Panc1 (cell line): ENCODE measurements at regions not wholly inside any gene's neighbourhood (a gene's known extent, or its start where the extent isn't known, plus 50 kb on each side); places are given as distances from the start of the nearest gene placed in this dataset.

Source experiments
- ATAC-seq: fragments of 200-7000 bp; cut with Tn5 transposase; 2 replicates; pipeline ENCODE4 v1.9.1; 2020; ENCODE audit warnings: mild to moderate bottlenecking, moderate library complexity
- BruUV-seq: library from RNA; stranded (reverse); fragments of 400-500 nt; replicated peaks from 2 replicates; lab custom pipeline; 2021; lab: Mats Ljungman, UMichigan
- CTCF ChIA-PET: fragments of 300-600 bp; sonication (Branson Sonifier 250); formaldehyde crosslinking; loops from one replicate; lab custom pipeline; 2022; ENCODE audit warnings: antibody characterized with exemption; lab: Charles Lee
- POLR2A ChIA-PET: fragments of 300-600 bp; sonication (Branson Sonifier 250); formaldehyde crosslinking; loops from one replicate; lab custom pipeline; 2022; ENCODE audit warnings: antibody characterized with exemption; lab: Charles Lee
- DNase-seq: peaks from one replicate; pipeline ENCODE4 v3.0.0-alpha.2; 2010; ENCODE audit warnings: low read depth, low spot score
- H3K27ac ChIP-seq: 2 replicates; pipeline ENCODE4 v1.5.1; 2011; ENCODE audit warnings: mild to moderate bottlenecking, low read length, inconsistent platforms
- H3K27me3 ChIP-seq: fragments of 200-500 bp; sonication (Bioruptor generic); 2 replicates; pipeline ENCODE4 v1.6.0; 2014; ENCODE audit warnings: low read length, inconsistent platforms; ENCODE audit not compliant: control insufficient read depth, insufficient read depth
- H3K36me3 ChIP-seq: fragments of 200-500 bp; sonication (Bioruptor generic); 2 replicates; pipeline ENCODE4 v1.5.1; 2014; ENCODE audit warnings: inconsistent platforms, mild to moderate bottlenecking, low read length, moderate library complexity; ENCODE audit not compliant: control insufficient read depth, insufficient read depth
- H3K4me1 ChIP-seq: 2 replicates; pipeline ENCODE4 v1.5.1; 2011; ENCODE audit warnings: inconsistent platforms, mild to moderate bottlenecking, low read length, moderate library complexity; ENCODE audit not compliant: control insufficient read depth, insufficient read depth
- H3K4me3 ChIP-seq, 2 experiments: 2 replicates each; pipeline ENCODE4 v1.5.1; 2011 to 2012; ENCODE audit warnings: low read depth in 2 of 2, low read length in 2 of 2, mild to moderate bottlenecking in 2 of 2, inconsistent platforms in 1 of 2, moderate library complexity in 1 of 2
- H3K9me3 ChIP-seq: fragments of 200-500 bp; sonication (Bioruptor generic); 2 replicates; pipeline ENCODE4 v1.5.1; 2014; ENCODE audit warnings: low read depth, mild to moderate bottlenecking, inconsistent platforms, low read length, moderate library complexity; ENCODE audit not compliant: control insufficient read depth, insufficient read depth
- POLR2AphosphoS5 ChIP-seq: IDR thresholded peaks from 2 replicates; pipeline ENCODE4 v1.6.1; 2012; ENCODE audit warnings: mild to moderate bottlenecking, low read depth, low read length, moderate library complexity
- SIN3A ChIP-seq: IDR thresholded peaks from 2 replicates; pipeline ENCODE4 v1.6.1; 2012; ENCODE audit warnings: low read depth, mild to moderate bottlenecking, low read length, moderate library complexity, borderline replicate concordance; ENCODE audit not compliant: insufficient read depth
- TCF7L2 ChIP-seq: IDR thresholded peaks from 2 replicates; pipeline ENCODE4 v1.6.1; 2011; ENCODE audit warnings: mild to moderate bottlenecking, low read depth, low read length, inconsistent platforms
- in situ Hi-C: cut with HindIII; loops from 2 replicates; pipeline ENCODE4 v1.10.0; 2016; ENCODE audit warnings: low sequenced_read_pairs, low pct_unique_long_range_greater_than_20kb
- intact Hi-C: fragments of 100-400 bp; cut with micrococcal nuclease; formaldehyde crosslinking; loops from one replicate; pipeline ENCODE4 v1.10.0; 2022; ENCODE audit not compliant: unreplicated experiment
- TF ChIP-seq, protein P1 (sequence below): fragments of 450-650 bp; IDR thresholded peaks from 2 replicates; pipeline ENCODE4 v1.5.1; 2017; ENCODE audit warnings: mild to moderate bottlenecking
- TF ChIP-seq, protein P2 (sequence below), 2 experiments: IDR thresholded peaks; 2 replicates each; pipeline ENCODE4 v1.6.1; 2011 to 2012; ENCODE audit warnings: low read depth in 2 of 2, control low read depth in 1 of 2, low read length in 1 of 2, mild to moderate bottlenecking in 1 of 2, moderate library complexity in 1 of 2; ENCODE audit not compliant: insufficient read depth in 1 of 2

DNA sequence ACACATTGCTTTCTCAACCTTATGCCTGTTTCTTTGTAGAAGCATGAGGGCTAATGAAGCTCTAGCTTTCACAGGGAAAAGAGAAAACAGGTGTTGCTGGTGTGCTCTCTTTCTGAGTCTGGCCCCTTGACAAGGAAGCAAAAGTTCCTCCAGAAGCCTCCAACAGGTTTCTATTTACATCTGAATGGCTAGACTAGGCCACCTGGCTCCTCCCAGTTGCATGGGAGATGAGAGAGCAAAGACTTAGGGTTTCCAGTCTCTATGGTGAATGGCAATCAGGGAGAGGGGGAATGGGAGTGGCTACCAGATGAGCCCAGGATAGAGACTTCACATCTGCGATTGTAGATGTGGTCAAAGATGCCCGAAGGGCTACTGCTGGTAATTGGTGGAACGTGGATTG lies 138.1 kb upstream of the PLXNC1 start:
- TF ChIP-seq, protein P1, sequence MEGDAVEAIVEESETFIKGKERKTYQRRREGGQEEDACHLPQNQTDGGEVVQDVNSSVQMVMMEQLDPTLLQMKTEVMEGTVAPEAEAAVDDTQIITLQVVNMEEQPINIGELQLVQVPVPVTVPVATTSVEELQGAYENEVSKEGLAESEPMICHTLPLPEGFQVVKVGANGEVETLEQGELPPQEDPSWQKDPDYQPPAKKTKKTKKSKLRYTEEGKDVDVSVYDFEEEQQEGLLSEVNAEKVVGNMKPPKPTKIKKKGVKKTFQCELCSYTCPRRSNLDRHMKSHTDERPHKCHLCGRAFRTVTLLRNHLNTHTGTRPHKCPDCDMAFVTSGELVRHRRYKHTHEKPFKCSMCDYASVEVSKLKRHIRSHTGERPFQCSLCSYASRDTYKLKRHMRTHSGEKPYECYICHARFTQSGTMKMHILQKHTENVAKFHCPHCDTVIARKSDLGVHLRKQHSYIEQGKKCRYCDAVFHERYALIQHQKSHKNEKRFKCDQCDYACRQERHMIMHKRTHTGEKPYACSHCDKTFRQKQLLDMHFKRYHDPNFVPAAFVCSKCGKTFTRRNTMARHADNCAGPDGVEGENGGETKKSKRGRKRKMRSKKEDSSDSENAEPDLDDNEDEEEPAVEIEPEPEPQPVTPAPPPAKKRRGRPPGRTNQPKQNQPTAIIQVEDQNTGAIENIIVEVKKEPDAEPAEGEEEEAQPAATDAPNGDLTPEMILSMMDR, result no peak
- TF ChIP-seq, protein P2, sequence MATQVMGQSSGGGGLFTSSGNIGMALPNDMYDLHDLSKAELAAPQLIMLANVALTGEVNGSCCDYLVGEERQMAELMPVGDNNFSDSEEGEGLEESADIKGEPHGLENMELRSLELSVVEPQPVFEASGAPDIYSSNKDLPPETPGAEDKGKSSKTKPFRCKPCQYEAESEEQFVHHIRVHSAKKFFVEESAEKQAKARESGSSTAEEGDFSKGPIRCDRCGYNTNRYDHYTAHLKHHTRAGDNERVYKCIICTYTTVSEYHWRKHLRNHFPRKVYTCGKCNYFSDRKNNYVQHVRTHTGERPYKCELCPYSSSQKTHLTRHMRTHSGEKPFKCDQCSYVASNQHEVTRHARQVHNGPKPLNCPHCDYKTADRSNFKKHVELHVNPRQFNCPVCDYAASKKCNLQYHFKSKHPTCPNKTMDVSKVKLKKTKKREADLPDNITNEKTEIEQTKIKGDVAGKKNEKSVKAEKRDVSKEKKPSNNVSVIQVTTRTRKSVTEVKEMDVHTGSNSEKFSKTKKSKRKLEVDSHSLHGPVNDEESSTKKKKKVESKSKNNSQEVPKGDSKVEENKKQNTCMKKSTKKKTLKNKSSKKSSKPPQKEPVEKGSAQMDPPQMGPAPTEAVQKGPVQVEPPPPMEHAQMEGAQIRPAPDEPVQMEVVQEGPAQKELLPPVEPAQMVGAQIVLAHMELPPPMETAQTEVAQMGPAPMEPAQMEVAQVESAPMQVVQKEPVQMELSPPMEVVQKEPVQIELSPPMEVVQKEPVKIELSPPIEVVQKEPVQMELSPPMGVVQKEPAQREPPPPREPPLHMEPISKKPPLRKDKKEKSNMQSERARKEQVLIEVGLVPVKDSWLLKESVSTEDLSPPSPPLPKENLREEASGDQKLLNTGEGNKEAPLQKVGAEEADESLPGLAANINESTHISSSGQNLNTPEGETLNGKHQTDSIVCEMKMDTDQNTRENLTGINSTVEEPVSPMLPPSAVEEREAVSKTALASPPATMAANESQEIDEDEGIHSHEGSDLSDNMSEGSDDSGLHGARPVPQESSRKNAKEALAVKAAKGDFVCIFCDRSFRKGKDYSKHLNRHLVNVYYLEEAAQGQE (IDR thresholded peaks at IDR 0.05; ENCODE audit: insufficient read depth in 1 of 2, low read depth in 2 of 2, low read length in 1 of 2), result no peak
- TF ChIP-seq TCF7L2 (no peak), SIN3A (no peak), POLR2AphosphoS5 (no peak)
- no peak overlapping the region for H3K4me3 ChIP-seq
- in situ Hi-C loops (no loop called here), intact Hi-C loops (no loop called here)
- no TSS peak for BruUV-seq
- no peaks in the 10 kb centered on the region for H3K27me3 ChIP-seq
- H3K9me3 ChIP-seq, result no peaks in the 10 kb centered on the region
- ATAC-seq, result no peak
- no peak for DNase-seq
- no peaks in the 10 kb centered on the region for H3K4me1 ChIP-seq
- H3K36me3 ChIP-seq, result no peaks in the 10 kb centered on the region
- CTCF ChIA-PET, result no interaction called here
- H3K27ac ChIP-seq, result no peak overlapping the region
- POLR2A ChIA-PET, result no interaction called here

- no peak overlapping the region for H3K27ac ChIP-seq
- H3K9me3 ChIP-seq, result peaks cover 6% of the 10 kb centered on the region; the same call in 1 of the 2 replicates
- CTCF ChIA-PET, result no interaction called here
- no peaks in the 10 kb centered on the region for H3K36me3 ChIP-seq
- no peak for DNase-seq
- in situ Hi-C loops (no loop called here), intact Hi-C loops (no loop called here)
- TF ChIP-seq POLR2AphosphoS5, result no peak
- TF ChIP-seq, protein P2 (IDR thresholded peaks at IDR 0.05; ENCODE audit: insufficient read depth in 1 of 2, low read depth in 2 of 2, low read length in 1 of 2), result no peak
- TF ChIP-seq, protein P1, result no peak
- TF ChIP-seq SIN3A, result no peak
- TF ChIP-seq TCF7L2, result no peak
- H3K4me3 ChIP-seq, result no peak overlapping the region
- H3K4me1 ChIP-seq, result no peaks in the 10 kb centered on the region
- BruUV-seq, result no TSS peak
- no peak for ATAC-seq
- no peaks in the 10 kb centered on the region for H3K27me3 ChIP-seq
- POLR2A ChIA-PET, result no interaction called here
Observed at GRCh38 chr12:94012071-94012470, 136.3 kb upstream of the PLXNC1 start.
